Psoas muscle (tissue), 7 donors: ENCODE measurements at regions not wholly inside any gene's neighbourhood (a gene's known extent, or its start where the extent isn't known, plus 50 kb on each side); places are given as distances from the start of the nearest gene placed in this dataset.
"Not testable (repeated sequence)": the region's sequence is repeated elsewhere in the genome, so short reads cannot be mapped to it uniquely, and the experiment has no call there.

Experiments used
- ATAC-seq, 4 donors: fragments of 200-7000 bp; cut with Tn5 transposase; one replicate each; pipeline ENCODE4 v1.9.1; 2020; ENCODE audit warnings: moderate library complexity in 3 of 4, mild to moderate bottlenecking in 2 of 4
- DNase-seq, 2 donors: peaks; one replicate each; pipeline ENCODE4 v3.0.0-alpha.2; 2020
- H3K27ac ChIP-seq: fragments of 200-600 bp; one replicate; pipeline ENCODE4 v1.8.0; 2022
- H3K27me3 ChIP-seq, 3 donors: fragments of 200-600 bp in 1 of 3; one replicate each; pipeline versions ENCODE4 v1.6.1 to v1.8.0; 2013 to 2022; ENCODE audit warnings: low read length in 2 of 3, mild to moderate bottlenecking in 2 of 3, moderate library complexity in 1 of 3; ENCODE audit not compliant: insufficient read depth in 3 of 3
- H3K36me3 ChIP-seq, 2 donors: fragments of 200-600 bp in 1 of 2; one replicate each; pipeline versions ENCODE4 v1.6.1 to v1.8.0; 2013 to 2022; ENCODE audit warnings: low read depth in 1 of 2, mild to moderate bottlenecking in 1 of 2, moderate library complexity in 1 of 2; ENCODE audit not compliant: insufficient read depth in 1 of 2
- H3K4me1 ChIP-seq: fragments of 200-600 bp; one replicate; pipeline ENCODE4 v1.8.0; 2022
- H3K4me3 ChIP-seq: fragments of 200-600 bp; one replicate; pipeline ENCODE4 v1.8.0; 2022; ENCODE audit warnings: mild to moderate bottlenecking
- H3K9me3 ChIP-seq: fragments of 200-600 bp; one replicate; pipeline ENCODE4 v1.8.0; 2022
- WGBS, 3 donors: extraction: QIAGEN DNeasy Blood & Tissue Kit; methylation state at CpG; one replicate each; pipeline versions ENCODE4 v1.1.6 to v1.1.7; 2013; 5-methylcytosine and 5-hydroxymethylcytosine counted together
- intact Hi-C, 2 donors: fragments of 100-400 bp; cut with DNase I; formaldehyde crosslinking; loops; one replicate each; pipeline versions ENCODE4 v1.11.0 to v1.14.2; 2022
- TF ChIP-seq, protein P1 (sequence below): fragments of 200-600 bp; IDR thresholded peaks from one replicate; pipeline ENCODE4 v1.8.0; 2022; ENCODE audit warnings: antibody characterized with exemption
- donor health status: healthy with polysubstance abuse.
- donor health status: DM: no; HTN: no; CAD: no; lungs with moderate emphysema.
- donor health status: Bipolar disorder and iron deficiency.
- donor health status: healthy.
- donor health status: DM: yes; HTN: yes; CAD: no.
- donor health status: DM: no; HTN: no; CAD: no.
- donor health status: DM: yes; HTN: yes; CAD: no.

DNA sequence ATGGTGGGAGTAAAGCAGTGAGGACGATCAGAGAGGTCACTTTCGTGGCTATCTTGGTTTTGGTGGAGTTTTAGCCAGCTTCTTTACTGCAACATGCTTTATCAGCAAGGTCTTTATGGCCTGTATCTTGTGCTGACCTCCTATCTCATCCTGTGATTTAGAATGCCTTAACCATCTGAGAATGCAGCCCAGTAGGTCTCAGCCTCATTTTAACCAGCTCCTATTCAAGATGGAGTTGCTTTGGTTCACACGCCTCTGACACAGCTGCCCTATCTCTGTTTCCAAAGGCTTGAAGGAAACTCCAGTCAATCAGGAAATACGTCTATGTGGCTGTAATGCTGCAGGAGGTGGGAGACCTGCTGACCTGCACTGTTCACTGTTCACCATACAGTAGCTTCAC is 146.1 kb upstream of the POGK start:
- DNase-seq: no peak
- Histone ChIP-seq H3K9me3 (no peaks in the 10 kb centered on the region), H3K4me1 (no peaks in the 10 kb centered on the region), H3K27me3 (peaks cover 0 to 2% (median 0%) of the 10 kb centered on the region in 3 donors), H3K36me3 (no peaks in the 10 kb centered on the region), H3K4me3 (no peak overlapping the region), H3K27ac (no peak overlapping the region)
- intact Hi-C loops: no loop called here
- TF ChIP-seq, protein P1, sequence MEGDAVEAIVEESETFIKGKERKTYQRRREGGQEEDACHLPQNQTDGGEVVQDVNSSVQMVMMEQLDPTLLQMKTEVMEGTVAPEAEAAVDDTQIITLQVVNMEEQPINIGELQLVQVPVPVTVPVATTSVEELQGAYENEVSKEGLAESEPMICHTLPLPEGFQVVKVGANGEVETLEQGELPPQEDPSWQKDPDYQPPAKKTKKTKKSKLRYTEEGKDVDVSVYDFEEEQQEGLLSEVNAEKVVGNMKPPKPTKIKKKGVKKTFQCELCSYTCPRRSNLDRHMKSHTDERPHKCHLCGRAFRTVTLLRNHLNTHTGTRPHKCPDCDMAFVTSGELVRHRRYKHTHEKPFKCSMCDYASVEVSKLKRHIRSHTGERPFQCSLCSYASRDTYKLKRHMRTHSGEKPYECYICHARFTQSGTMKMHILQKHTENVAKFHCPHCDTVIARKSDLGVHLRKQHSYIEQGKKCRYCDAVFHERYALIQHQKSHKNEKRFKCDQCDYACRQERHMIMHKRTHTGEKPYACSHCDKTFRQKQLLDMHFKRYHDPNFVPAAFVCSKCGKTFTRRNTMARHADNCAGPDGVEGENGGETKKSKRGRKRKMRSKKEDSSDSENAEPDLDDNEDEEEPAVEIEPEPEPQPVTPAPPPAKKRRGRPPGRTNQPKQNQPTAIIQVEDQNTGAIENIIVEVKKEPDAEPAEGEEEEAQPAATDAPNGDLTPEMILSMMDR: no peak
- no peak for ATAC-seq
- 72 to 75% (median 75%) methylated on average over 4 of the region's 4 CpGs for WGBS, 3 donors

DNA sequence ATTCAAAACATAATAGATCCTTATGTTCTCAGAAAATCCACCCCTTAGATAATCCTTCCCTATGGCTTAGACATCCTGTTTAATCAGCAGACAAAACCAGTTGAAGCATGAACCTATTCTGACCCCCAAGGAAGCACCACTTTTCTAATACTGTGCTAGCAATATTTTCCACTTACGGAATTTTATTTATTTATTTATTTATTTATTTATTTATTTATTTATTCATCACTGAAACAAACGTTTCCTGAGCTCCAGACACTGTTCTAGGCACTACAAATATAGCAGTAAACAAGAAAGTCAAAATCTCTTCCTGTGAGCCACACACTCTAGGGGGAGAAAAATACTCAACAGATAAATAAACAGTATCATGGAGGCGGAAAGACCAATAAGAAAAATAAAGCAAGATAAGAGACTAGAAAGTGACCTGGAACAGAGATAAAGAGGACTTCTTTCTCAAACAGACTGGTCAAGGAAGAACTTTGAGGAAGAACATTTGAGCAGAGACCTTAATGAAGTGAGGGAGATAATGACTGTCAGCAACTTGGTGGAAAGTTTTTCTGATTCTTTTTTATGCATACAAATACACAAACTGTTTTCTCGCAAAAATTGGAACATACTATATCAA is 145.5 kb upstream of the POGK start:
- no peak overlapping the region for H3K27ac ChIP-seq
- no peaks in the 10 kb centered on the region for H3K4me1 ChIP-seq
- intact Hi-C loops: no loop called here
- DNase-seq (no peak), ATAC-seq (no peak)
- no peaks in the 10 kb centered on the region for H3K9me3 ChIP-seq
- H3K36me3 ChIP-seq: no peaks in the 10 kb centered on the region
- H3K4me3 ChIP-seq: no peak overlapping the region
- 61 to 63% (median 62%) methylated on average over 4 of the region's 4 CpGs for WGBS, 3 donors
- H3K27me3 ChIP-seq: peaks cover 0 to 2% (median 0%) of the 10 kb centered on the region in 3 donors
- TF ChIP-seq, protein P1: no peak

DNA sequence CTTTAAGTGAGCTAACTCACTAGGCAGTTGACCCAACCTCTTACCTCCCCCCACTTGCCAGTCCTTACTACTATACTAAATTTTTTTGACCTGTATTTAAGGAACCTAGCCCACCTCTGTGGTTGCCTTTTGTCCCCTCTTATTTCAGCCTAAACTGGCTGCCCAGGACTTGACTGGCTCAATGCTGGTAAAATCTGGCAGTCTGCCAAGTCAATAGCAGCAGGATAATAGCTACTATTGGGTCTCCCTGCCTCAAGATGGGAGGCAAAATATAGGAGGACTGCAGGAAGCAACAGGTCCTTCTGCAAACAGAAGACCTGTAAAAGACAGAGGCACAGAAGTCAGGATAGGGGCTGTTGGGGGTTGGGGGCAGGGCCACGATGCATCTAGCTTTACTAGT is 144.2 kb upstream of the POGK start:
- WGBS, 3 donors: 75 to 90% (median 78%) methylated on average over 1 of the region's 1 CpG
- TF ChIP-seq, protein P1: no peak

DNA sequence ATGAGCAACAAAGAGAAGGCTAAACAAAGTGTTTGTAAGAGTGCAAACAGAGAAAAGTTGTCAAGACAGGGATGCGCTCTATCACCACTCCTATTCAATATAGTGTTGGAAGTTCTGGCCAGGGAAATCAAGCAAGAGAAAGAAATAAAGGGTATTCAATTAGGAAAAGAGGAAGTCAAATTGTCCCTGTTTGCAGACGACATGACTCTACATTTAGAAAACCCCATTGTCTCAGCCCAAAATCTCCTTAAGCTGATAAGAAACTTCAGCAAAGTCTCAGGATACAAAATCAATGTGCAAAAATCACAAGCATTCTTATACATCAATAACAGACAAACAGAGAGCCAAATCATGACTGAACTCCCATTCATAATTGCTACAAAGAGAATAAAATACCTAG is 143.4 kb upstream of the POGK start:
- H3K27me3 ChIP-seq, H3K36me3 ChIP-seq, DNase-seq, ATAC-seq, H3K4me3 ChIP-seq, intact Hi-C loops, H3K4me1 ChIP-seq, H3K9me3 ChIP-seq, H3K27ac ChIP-seq: not testable (repeated sequence)
- WGBS, 3 donors: 82 to 89% (median 89%) methylated on average over 2 of the region's 2 CpGs

More for the DNA sequence above, 144.2 kb upstream of the POGK start:
- Histone ChIP-seq H3K4me3 (no peak overlapping the region), H3K4me1 (no peaks in the 10 kb centered on the region), H3K27me3 (peaks cover 0 to 2% (median 0%) of the 10 kb centered on the region in 3 donors), H3K9me3 (no peaks in the 10 kb centered on the region), H3K36me3 (no peaks in the 10 kb centered on the region), H3K27ac (no peak overlapping the region)
- DNase-seq (no peak), ATAC-seq (no peak)
- intact Hi-C loops: no loop called here

DNA sequence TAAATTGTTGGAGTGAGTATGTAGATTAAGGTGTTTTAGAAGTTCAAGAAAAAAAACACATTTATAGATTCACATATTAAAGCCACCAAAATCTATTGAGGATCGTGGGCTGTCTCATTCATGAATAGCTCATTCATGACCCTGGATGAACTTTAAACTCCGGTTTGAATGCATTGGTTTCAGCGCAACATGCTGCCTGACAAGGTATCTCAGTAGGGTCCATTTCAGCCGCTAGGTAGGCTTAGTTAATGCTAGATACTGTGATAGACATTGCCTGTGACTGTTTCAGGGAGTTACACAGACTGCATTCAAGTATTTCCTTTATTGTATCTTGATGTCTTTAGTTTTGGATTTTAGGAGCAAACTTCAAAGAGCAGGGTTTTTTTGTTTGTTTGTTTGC is 140.5 kb upstream of the POGK start:
- Histone ChIP-seq H3K36me3 (no peaks in the 10 kb centered on the region), H3K4me1 (no peaks in the 10 kb centered on the region), H3K4me3 (no peak overlapping the region), H3K27ac (no peak overlapping the region), H3K27me3 (peaks cover 0 to 4% (median 2%) of the 10 kb centered on the region in 3 donors), H3K9me3 (no peaks in the 10 kb centered on the region)
- 71 to 76% (median 71%) methylated on average over 4 of the region's 4 CpGs for WGBS, 3 donors
- ATAC-seq (no peak), DNase-seq (no peak)
- TF ChIP-seq, protein P1: no peak
- intact Hi-C loops: no loop called here
